ENCODE measurements at regions not wholly inside any gene's neighbourhood (a gene's known extent, or its start where the extent isn't known, plus 50 kb on each side); places are given as distances from the start of the nearest gene placed in this dataset.

GRCh38 chr5:159725475-159725874 lies 190.8 kb upstream of the ADRA1B start:
- Histone ChIP-seq H3K27me3 (ENCODE audit: control insufficient read depth, insufficient read depth, low read length) (no peaks in the 10 kb centered on the region), H3K4me3 (ENCODE audit: insufficient read depth, low read depth, low read length) (no peak overlapping the region), H3K36me3 (replicated peaks; ENCODE audit: control insufficient read depth, insufficient read depth, low read length) (no peaks in the 10 kb centered on the region)
- no peak for DNase-seq

GRCh38 chr5:159727167-159727566 lies 189.1 kb upstream of the ADRA1B start:
- H3K36me3 ChIP-seq (replicated peaks; ENCODE audit: control insufficient read depth, insufficient read depth, low read length), result no peaks in the 10 kb centered on the region
- no peaks in the 10 kb centered on the region for H3K27me3 ChIP-seq (ENCODE audit: control insufficient read depth, insufficient read depth, low read length)
- DNase-seq, result peak; percentile 19

GRCh38 chr5:159730285-159730684 lies 186.0 kb upstream of the ADRA1B start:
- Histone ChIP-seq H3K36me3 (replicated peaks; ENCODE audit: control insufficient read depth, insufficient read depth, low read length) (no peaks in the 10 kb centered on the region), H3K4me3 (ENCODE audit: insufficient read depth, low read depth, low read length) (no peak overlapping the region), H3K27me3 (ENCODE audit: control insufficient read depth, insufficient read depth, low read length) (no peaks in the 10 kb centered on the region)
- DNase-seq, result no peak

More at GRCh38 chr5:159727167-159727566, 189.1 kb upstream of the ADRA1B start:
- H3K4me3 ChIP-seq (ENCODE audit: insufficient read depth, low read depth, low read length), result no peak overlapping the region

- DNase-seq, result no peak
Measured at GRCh38 chr5:159732220-159732619, 184.1 kb upstream of the ADRA1B start.

GRCh38 chr5:159734366-159734765 lies 181.9 kb upstream of the ADRA1B start:
- no peak overlapping the region for H3K4me3 ChIP-seq (ENCODE audit: insufficient read depth, low read depth, low read length)
- H3K36me3 ChIP-seq (replicated peaks; ENCODE audit: control insufficient read depth, insufficient read depth, low read length), result no peaks in the 10 kb centered on the region
- no peak for DNase-seq
- no peaks in the 10 kb centered on the region for H3K27me3 ChIP-seq (ENCODE audit: control insufficient read depth, insufficient read depth, low read length)

More at GRCh38 chr5:159732220-159732619, 184.1 kb upstream of the ADRA1B start:
- Histone ChIP-seq H3K4me3 (ENCODE audit: insufficient read depth, low read depth, low read length) (no peak overlapping the region), H3K27me3 (ENCODE audit: control insufficient read depth, insufficient read depth, low read length) (no peaks in the 10 kb centered on the region), H3K36me3 (replicated peaks; ENCODE audit: control insufficient read depth, insufficient read depth, low read length) (no peaks in the 10 kb centered on the region)

- Histone ChIP-seq H3K4me3 (ENCODE audit: insufficient read depth, low read depth, low read length) (no peak overlapping the region), H3K27me3 (ENCODE audit: control insufficient read depth, insufficient read depth, low read length) (no peaks in the 10 kb centered on the region), H3K36me3 (replicated peaks; ENCODE audit: control insufficient read depth, insufficient read depth, low read length) (no peaks in the 10 kb centered on the region)
- DNase-seq, result no peak
Measured at GRCh38 chr5:159735036-159735435, 181.2 kb upstream of the ADRA1B start.

- no peak for DNase-seq
- H3K36me3 ChIP-seq (replicated peaks; ENCODE audit: control insufficient read depth, insufficient read depth, low read length), result no peaks in the 10 kb centered on the region
Measured at GRCh38 chr5:159735749-159736660, 180.3 kb upstream of the ADRA1B start.

GRCh38 chr5:159736844-159737243 lies 179.4 kb upstream of the ADRA1B start:
- Histone ChIP-seq H3K27me3 (ENCODE audit: control insufficient read depth, insufficient read depth, low read length) (no peaks in the 10 kb centered on the region), H3K4me3 (ENCODE audit: insufficient read depth, low read depth, low read length) (no peak overlapping the region), H3K36me3 (replicated peaks; ENCODE audit: control insufficient read depth, insufficient read depth, low read length) (no peaks in the 10 kb centered on the region)
- DNase-seq, result no peak

More at GRCh38 chr5:159735749-159736660, 180.3 kb upstream of the ADRA1B start:
- Histone ChIP-seq H3K27me3 (ENCODE audit: control insufficient read depth, insufficient read depth, low read length) (no peaks in the 10 kb centered on the region), H3K4me3 (ENCODE audit: insufficient read depth, low read depth, low read length) (no peak overlapping the region)

GRCh38 chr5:159737263-159737662 lies 179.0 kb upstream of the ADRA1B start:
- Histone ChIP-seq H3K27me3 (ENCODE audit: control insufficient read depth, insufficient read depth, low read length) (no peaks in the 10 kb centered on the region), H3K4me3 (ENCODE audit: insufficient read depth, low read depth, low read length) (no peak overlapping the region), H3K36me3 (replicated peaks; ENCODE audit: control insufficient read depth, insufficient read depth, low read length) (no peaks in the 10 kb centered on the region)
- no peak for DNase-seq

- DNase-seq, result no peak
- no peaks in the 10 kb centered on the region for H3K27me3 ChIP-seq (ENCODE audit: control insufficient read depth, insufficient read depth, low read length)
Measured at GRCh38 chr5:159741829-159742322, 174.4 kb upstream of the ADRA1B start.

GRCh38 chr5:159743234-159743633 lies 173.0 kb upstream of the ADRA1B start:
- no peak overlapping the region for H3K4me3 ChIP-seq (ENCODE audit: insufficient read depth, low read depth, low read length)
- H3K36me3 ChIP-seq (replicated peaks; ENCODE audit: control insufficient read depth, insufficient read depth, low read length), result no peaks in the 10 kb centered on the region
- no peak for DNase-seq
- no peaks in the 10 kb centered on the region for H3K27me3 ChIP-seq (ENCODE audit: control insufficient read depth, insufficient read depth, low read length)

More at GRCh38 chr5:159741829-159742322, 174.4 kb upstream of the ADRA1B start:
- no peaks in the 10 kb centered on the region for H3K36me3 ChIP-seq (replicated peaks; ENCODE audit: control insufficient read depth, insufficient read depth, low read length)
- H3K4me3 ChIP-seq (ENCODE audit: insufficient read depth, low read depth, low read length), result no peak overlapping the region

GRCh38 chr5:159746707-159747106 lies 169.6 kb upstream of the ADRA1B start:
- H3K27me3 ChIP-seq (ENCODE audit: control insufficient read depth, insufficient read depth, low read length), result no peaks in the 10 kb centered on the region
- DNase-seq, result no peak
- H3K4me3 ChIP-seq (ENCODE audit: insufficient read depth, low read depth, low read length), result no peak overlapping the region
- H3K36me3 ChIP-seq (replicated peaks; ENCODE audit: control insufficient read depth, insufficient read depth, low read length), result no peaks in the 10 kb centered on the region

- Histone ChIP-seq H3K27me3 (ENCODE audit: control insufficient read depth, insufficient read depth, low read length) (no peaks in the 10 kb centered on the region), H3K36me3 (replicated peaks; ENCODE audit: control insufficient read depth, insufficient read depth, low read length) (no peaks in the 10 kb centered on the region), H3K4me3 (ENCODE audit: insufficient read depth, low read depth, low read length) (no peak overlapping the region)
- no peak for DNase-seq
Measured at GRCh38 chr5:159749146-159749545, 167.1 kb upstream of the ADRA1B start.

GRCh38 chr5:159750226-159750625 lies 166.1 kb upstream of the ADRA1B start:
- Histone ChIP-seq H3K36me3 (replicated peaks; ENCODE audit: control insufficient read depth, insufficient read depth, low read length) (no peaks in the 10 kb centered on the region), H3K27me3 (ENCODE audit: control insufficient read depth, insufficient read depth, low read length) (no peaks in the 10 kb centered on the region), H3K4me3 (ENCODE audit: insufficient read depth, low read depth, low read length) (no peak overlapping the region)
- no peak for DNase-seq

GRCh38 chr5:159751459-159751858 lies 164.8 kb upstream of the ADRA1B start:
- DNase-seq, result no peak

More at GRCh38 chr5:159751459-159751858, 164.8 kb upstream of the ADRA1B start:
- Histone ChIP-seq H3K36me3 (replicated peaks; ENCODE audit: control insufficient read depth, insufficient read depth, low read length) (no peaks in the 10 kb centered on the region), H3K27me3 (ENCODE audit: control insufficient read depth, insufficient read depth, low read length) (no peaks in the 10 kb centered on the region), H3K4me3 (ENCODE audit: insufficient read depth, low read depth, low read length) (no peak overlapping the region)

Data from H7 (cell line).